ENCODE measurements at regions not wholly inside any gene's neighbourhood (a gene's known extent, or its start where the extent isn't known, plus 50 kb on each side); places are given as distances from the start of the nearest gene placed in this dataset.
"Not testable (repeated sequence)": the region's sequence is repeated elsewhere in the genome, so short reads cannot be mapped to it uniquely, and the experiment has no call there.

GRCh38 chr6:27081188-27081587 lies 166.3 kb upstream of the PRSS16 start:
- intact Hi-C loops (cut with DNase I), result no loop called here
- DNase-seq (ENCODE audit: low spot score), result no peak

- intact Hi-C loops (cut with DNase I), result no loop called here
- no peak for DNase-seq (ENCODE audit: low spot score)
These were observed 165.6 kb upstream of the PRSS16 start for GRCh38 chr6:27081931-27082330.

GRCh38 chr6:27088068-27088467 lies 159.4 kb upstream of the PRSS16 start:
- no peak for DNase-seq (ENCODE audit: low spot score)

GRCh38 chr6:27091661-27092315 lies 155.7 kb upstream of the PRSS16 start:
- intact Hi-C loops (cut with DNase I), result no loop called here
- no peak for DNase-seq (ENCODE audit: low spot score)

More at GRCh38 chr6:27088068-27088467, 159.4 kb upstream of the PRSS16 start:
- intact Hi-C loops (cut with DNase I), result no loop called here

GRCh38 chr6:27092316-27092692 lies 155.2 kb upstream of the PRSS16 start:
- no peak for DNase-seq (ENCODE audit: low spot score)
- intact Hi-C loops (cut with DNase I), result no loop called here

- no peak for DNase-seq (ENCODE audit: low spot score)
- intact Hi-C loops (cut with DNase I), result no loop called here
These were observed 151.6 kb upstream of the PRSS16 start for GRCh38 chr6:27095914-27096313.

GRCh38 chr6:27096834-27097511 lies 150.5 kb upstream of the PRSS16 start:
- intact Hi-C loops (cut with DNase I), result no loop called here
- no peak for DNase-seq (ENCODE audit: low spot score)

GRCh38 chr6:27098956-27099355 lies 148.5 kb upstream of the PRSS16 start:
- intact Hi-C loops (cut with DNase I), result no loop called here
- no peak for DNase-seq (ENCODE audit: low spot score)

GRCh38 chr6:27100921-27101320 lies 146.6 kb upstream of the PRSS16 start:
- intact Hi-C loops (cut with DNase I), result no loop called here
- DNase-seq (ENCODE audit: low spot score), result no peak

GRCh38 chr6:27101824-27102223 lies 145.7 kb upstream of the PRSS16 start:
- intact Hi-C loops (cut with DNase I), result no loop called here
- DNase-seq (ENCODE audit: low spot score), result no peak

- no peak for DNase-seq (ENCODE audit: low spot score)
- intact Hi-C loops (cut with DNase I), result no loop called here
These were observed 141.1 kb upstream of the PRSS16 start for GRCh38 chr6:27106382-27106781.

GRCh38 chr6:27111743-27112142 lies 135.8 kb upstream of the PRSS16 start:
- intact Hi-C loops (cut with DNase I), result no loop called here

GRCh38 chr6:27112974-27113373 lies 134.5 kb upstream of the PRSS16 start:
- no peak for DNase-seq (ENCODE audit: low spot score)
- intact Hi-C loops (cut with DNase I), result no loop called here

More at GRCh38 chr6:27111743-27112142, 135.8 kb upstream of the PRSS16 start:
- DNase-seq (ENCODE audit: low spot score), result no peak

GRCh38 chr6:27119329-27119728 lies 128.2 kb upstream of the PRSS16 start:
- intact Hi-C loops (cut with DNase I), result no loop called here
- no peak for DNase-seq (ENCODE audit: low spot score)

GRCh38 chr6:27119761-27120160 lies 127.7 kb upstream of the PRSS16 start:
- intact Hi-C loops (cut with DNase I), result no loop called here
- no peak for DNase-seq (ENCODE audit: low spot score)

GRCh38 chr6:27121640-27122039 lies 125.9 kb upstream of the PRSS16 start:
- no peak for DNase-seq (ENCODE audit: low spot score)
- intact Hi-C loops (cut with DNase I), result no loop called here

GRCh38 chr6:27124252-27124657 lies 123.2 kb upstream of the PRSS16 start:
- intact Hi-C loops (cut with DNase I), result no loop called here
- DNase-seq (ENCODE audit: low spot score), result no peak

GRCh38 chr6:27126046-27126814 lies 121.3 kb upstream of the PRSS16 start:
- no peak for DNase-seq (ENCODE audit: low spot score)
- intact Hi-C loops (cut with DNase I), result no loop called here

GRCh38 chr6:27126815-27127537 lies 120.5 kb upstream of the PRSS16 start:
- intact Hi-C loops (cut with DNase I), result no loop called here
- DNase-seq (ENCODE audit: low spot score), result peak; percentile 93

GRCh38 chr6:27127874-27128273 lies 119.6 kb upstream of the PRSS16 start:
- DNase-seq (ENCODE audit: low spot score); intact Hi-C loops (cut with DNase I): not testable (repeated sequence)
